GM23338 (cell line): ENCODE measurements at regions not wholly inside any gene's neighbourhood (a gene's known extent, or its start where the extent isn't known, plus 50 kb on each side); places are given as distances from the start of the nearest gene placed in this dataset.

Experiments used
- ATAC-seq: fragments of 200-7000 bp; cut with Tn5 transposase; 3 replicates; pipeline ENCODE4 v1.9.1; 2020
- DNase-seq: peaks from one replicate; pipeline ENCODE4 v3.0.0-alpha.2; 2015; ENCODE audit warnings: low spot score
- H2AFZ ChIP-seq: fragments of 200-600 bp; sonication (generic); 2 replicates; pipeline ENCODE4 v1.8.0; 2016; ENCODE audit warnings: antibody characterized with exemption, mild to moderate bottlenecking, moderate library complexity
- H3F3A ChIP-seq: fragments of 200-600 bp; sonication (generic); replicated peaks from 2 replicates; pipeline ENCODE4 v1.8.0; 2017; ENCODE audit warnings: antibody characterized with exemption, mixed run types, low read depth
- H3K27ac ChIP-seq: fragments of 200-600 bp; sonication (generic); 2 replicates; pipeline ENCODE4 v1.6.1; 2016; ENCODE audit warnings: low read depth
- H3K27me3 ChIP-seq: fragments of 200-600 bp; sonication (generic); 2 replicates; pipeline ENCODE4 v1.8.0; 2016; ENCODE audit warnings: mild to moderate bottlenecking, mixed run types, moderate library complexity; ENCODE audit not compliant: insufficient read depth
- H3K36me3 ChIP-seq: fragments of 200-600 bp; sonication (generic); 2 replicates; pipeline ENCODE4 v1.8.0; 2016; ENCODE audit warnings: mild to moderate bottlenecking; ENCODE audit not compliant: insufficient read depth
- H3K4me1 ChIP-seq: fragments of 200-600 bp; sonication (generic); 2 replicates; pipeline ENCODE4 v1.8.0; 2016; ENCODE audit warnings: mild to moderate bottlenecking, moderate library complexity; ENCODE audit not compliant: insufficient read depth
- H3K4me2 ChIP-seq: fragments of 200-600 bp; sonication (generic); 2 replicates; pipeline ENCODE4 v1.7.1; 2017; ENCODE audit warnings: mixed run types
- H3K4me3 ChIP-seq: fragments of 200-600 bp; sonication (generic); 2 replicates; pipeline ENCODE4 v1.6.1; 2016; ENCODE audit warnings: mixed run types
- H3K79me2 ChIP-seq: fragments of 200-600 bp; sonication (generic); replicated peaks from 2 replicates; pipeline ENCODE4 v1.8.0; 2017; ENCODE audit warnings: mild to moderate bottlenecking; ENCODE audit not compliant: insufficient read depth
- H3K9me2 ChIP-seq: fragments of 200-600 bp; sonication (generic); 2 replicates; pipeline ENCODE4 v1.8.0; 2017; ENCODE audit not compliant: insufficient read depth
- H4K20me1 ChIP-seq: fragments of 200-600 bp; sonication (generic); replicated peaks from 2 replicates; pipeline ENCODE4 v1.8.0; 2017; ENCODE audit warnings: mild to moderate bottlenecking; ENCODE audit not compliant: insufficient read depth
- H3K27ac Mint-ChIP-seq: 2 replicates; pipeline ENCODE4 v1.8.0; 2020; ENCODE audit warnings: inconsistent platforms, mild to moderate bottlenecking, moderate library complexity, mixed read lengths
- H3K27me3 Mint-ChIP-seq: 3 replicates; pipeline ENCODE4 v1.8.0; 2022; ENCODE audit warnings: low read depth, mild to moderate bottlenecking, moderate library complexity, mixed read lengths, inconsistent platforms; ENCODE audit not compliant: insufficient read depth, poor library complexity
- H3K36me3 Mint-ChIP-seq: 3 replicates; pipeline ENCODE4 v1.8.0; 2021; ENCODE audit warnings: low read depth, mild to moderate bottlenecking, inconsistent platforms, moderate library complexity, mixed read lengths
- H3K4me1 Mint-ChIP-seq: 3 replicates; pipeline ENCODE4 v1.8.0; 2020; ENCODE audit warnings: mild to moderate bottlenecking, inconsistent platforms, mixed read lengths
- H3K4me3 Mint-ChIP-seq: 3 replicates; pipeline ENCODE4 v1.8.0; 2021; ENCODE audit warnings: moderate library complexity, mild to moderate bottlenecking, inconsistent platforms, mixed read lengths
- H3K9me3 Mint-ChIP-seq: 3 replicates; pipeline ENCODE4 v1.8.0; 2020; ENCODE audit warnings: moderate library complexity, mild to moderate bottlenecking, inconsistent platforms, mixed read lengths
- CTCF ChIP-seq, 2 experiments: fragments of 200-600 bp in 1 of 2; sonication (generic) in 1 of 2; conservative IDR thresholded peaks; 2 replicates each; pipeline versions ENCODE4 v1.5.1 to v1.6.1; 2016 to 2017; ENCODE audit warnings: antibody characterized with exemption in 2 of 2, low read depth in 2 of 2, mild to moderate bottlenecking in 2 of 2, moderate library complexity in 1 of 2
- ETS1 ChIP-seq: IDR thresholded peaks from 2 replicates; pipeline ENCODE4 v1.6.1; 2016; ENCODE audit warnings: antibody characterized with exemption
- EZH2phosphoT487 ChIP-seq: fragments of 200-600 bp; sonication (generic); IDR thresholded peaks from one replicate; pipeline ENCODE4 v1.8.1; 2018; ENCODE audit warnings: antibody characterized with exemption; ENCODE audit not compliant: unreplicated experiment
- JUNB ChIP-seq: IDR thresholded peaks from one replicate; pipeline ENCODE4 v1.6.1; 2016; ENCODE audit warnings: antibody characterized with exemption; ENCODE audit not compliant: unreplicated experiment
- POLR2AphosphoS5 ChIP-seq: IDR thresholded peaks from 2 replicates; pipeline ENCODE4 v1.6.1; 2016; ENCODE audit warnings: antibody characterized with exemption, low read depth
- REST ChIP-seq: IDR thresholded peaks from one replicate; pipeline ENCODE4 v1.6.1; 2018; ENCODE audit warnings: antibody characterized with exemption; ENCODE audit not compliant: unreplicated experiment
- ZNF114 ChIP-seq: fragments of 250-450 bp; sonication (Bioruptor Pico); IDR thresholded peaks from 2 replicates; pipeline ENCODE4 v1.5.0; 2020; ENCODE audit warnings: mild to moderate bottlenecking, moderate library complexity
- ZNF462 ChIP-seq: fragments of 250-450 bp; sonication (Bioruptor Pico); IDR thresholded peaks from 2 replicates; pipeline ENCODE4 v1.5.0; 2020; ENCODE audit warnings: mild to moderate bottlenecking, moderate library complexity

- TF ChIP-seq REST (no peak), EZH2phosphoT487 (no peak), JUNB (no peak), CTCF (conservative IDR thresholded peaks at IDR 0.05; ENCODE audit: low read depth in 2 of 2) (no peak), ETS1 (no peak)
These were observed 185.9 kb downstream of the AVL9 start (continued) for GRCh38 chr7:32681174-32681518.

GRCh38 chr7:32680259-32681173, 185.2 kb downstream of the AVL9 start:
- H3K27me3 ChIP-seq = no peaks in the 10 kb centered on the region
- DNase-seq (peak; percentile 96), ATAC-seq (peak; percentile 92)
- H3K36me3 ChIP-seq = no peaks in the 10 kb centered on the region
- no peaks in the 10 kb centered on the region for H4K20me1 ChIP-seq
- H3K4me3 ChIP-seq = no peak overlapping the region
- H3K36me3 Mint-ChIP-seq = peaks cover 38% of the 10 kb centered on the region
- peak overlapping the region; percentile 26; the same call in 2 of the 3 replicates for H3K4me3 Mint-ChIP-seq
- no peak overlapping the region for H2AFZ ChIP-seq
- H3K4me1 ChIP-seq = peaks cover 13% of the 10 kb centered on the region
- no peaks in the 10 kb centered on the region for H3K9me2 ChIP-seq
- peak overlapping the region; percentile 9 for H3K4me2 ChIP-seq
- H3K9me3 Mint-ChIP-seq = peaks cover 24% of the 10 kb centered on the region
- H3K79me2 ChIP-seq = no peaks in the 10 kb centered on the region
- H3K4me1 Mint-ChIP-seq = peaks cover 30% of the 10 kb centered on the region
- H3F3A ChIP-seq = no peaks in the 10 kb centered on the region
- peaks cover 4% of the 10 kb centered on the region for H3K27me3 Mint-ChIP-seq
- H3K27ac Mint-ChIP-seq = peak overlapping the region; percentile 97
- H3K27ac ChIP-seq = peak overlapping the region; percentile 86
- TF ChIP-seq JUNB (no peak), ZNF114 (CRISPR knock-in tag) (peak; percentile 56; the same call in 1 of the 2 replicates), ZNF462 (CRISPR knock-in tag) (peak; percentile 40; the same call in 1 of the 2 replicates), CTCF (conservative IDR thresholded peaks at IDR 0.05; ENCODE audit: low read depth in 2 of 2) (no peak), POLR2AphosphoS5 (no peak)
